ENCODE measurements at regions not wholly inside any gene's neighbourhood (a gene's known extent, or its start where the extent isn't known, plus 50 kb on each side); places are given as distances from the start of the nearest gene placed in this dataset.

GRCh38 chr6:77979204-77979603 lies 326.4 kb downstream of the MEI4 start:
- Histone ChIP-seq H3K27me3 (no peaks in the 10 kb centered on the region), H3K36me3 (ENCODE audit: low read depth, missing control alignments) (no peaks in the 10 kb centered on the region), H3K4me3 (no peak overlapping the region), H3K27ac (no peak overlapping the region), H3K9me3 (no peaks in the 10 kb centered on the region), H3K4me1 (no peaks in the 10 kb centered on the region)
- WGBS, 2 donors: 88% methylated on average over 2 of the region's 2 CpGs
- intact Hi-C loops (cut with DNase I; ENCODE audit: low total_unique reads): no loop called here
- DNase-seq: no peak
- TF ChIP-seq CTCF (IDR thresholded peaks at IDR 0.05) (no peak), POLR2A (IDR thresholded peaks at IDR 0.05) (no peak)

- Histone ChIP-seq H3K9me3 (no peaks in the 10 kb centered on the region), H3K27ac (no peak overlapping the region), H3K4me1 (no peaks in the 10 kb centered on the region), H3K4me3 (no peak overlapping the region), H3K27me3 (no peaks in the 10 kb centered on the region), H3K36me3 (ENCODE audit: low read depth, missing control alignments) (no peaks in the 10 kb centered on the region)
- DNase-seq: no peak
- 74 to 92% methylated on average over 2 of the region's 2 CpGs for WGBS, 2 donors
- TF ChIP-seq POLR2A (IDR thresholded peaks at IDR 0.05) (no peak), CTCF (IDR thresholded peaks at IDR 0.05) (no peak)
- intact Hi-C loops (cut with DNase I; ENCODE audit: low total_unique reads): no loop called here
Measured at GRCh38 chr6:77986380-77987034, 333.7 kb downstream of the MEI4 start.

- H3K4me3 ChIP-seq: no peak overlapping the region
- no peaks in the 10 kb centered on the region for H3K4me1 ChIP-seq
- H3K36me3 ChIP-seq (ENCODE audit: low read depth, missing control alignments): no peaks in the 10 kb centered on the region
- DNase-seq: no peak
- H3K27me3 ChIP-seq: no peaks in the 10 kb centered on the region
- intact Hi-C loops (cut with DNase I; ENCODE audit: low total_unique reads): no loop called here
- no peak for TF ChIP-seq CTCF (IDR thresholded peaks at IDR 0.05)
- no peak for TF ChIP-seq POLR2A (IDR thresholded peaks at IDR 0.05)
- H3K27ac ChIP-seq: no peak overlapping the region
- H3K9me3 ChIP-seq: no peaks in the 10 kb centered on the region
Measured at GRCh38 chr6:77987035-77987384, 334.2 kb downstream of the MEI4 start.

GRCh38 chr6:78010130-78010529 lies 357.3 kb downstream of the MEI4 start:
- no peak for TF ChIP-seq CTCF (IDR thresholded peaks at IDR 0.05)
- TF ChIP-seq POLR2A (IDR thresholded peaks at IDR 0.05): no peak
- H3K4me1 ChIP-seq: no peaks in the 10 kb centered on the region
- no peak overlapping the region for H3K4me3 ChIP-seq
- H3K27ac ChIP-seq: no peak overlapping the region
- H3K9me3 ChIP-seq: no peaks in the 10 kb centered on the region
- no peaks in the 10 kb centered on the region for H3K27me3 ChIP-seq
- WGBS, 2 donors: 39 to 63% methylated on average over 1 of the region's 1 CpG
- H3K36me3 ChIP-seq (ENCODE audit: low read depth, missing control alignments): no peaks in the 10 kb centered on the region
- intact Hi-C loops (cut with DNase I; ENCODE audit: low total_unique reads): no loop called here
- no peak for DNase-seq

GRCh38 chr6:78020586-78020985 lies 367.7 kb downstream of the MEI4 start:
- no peak overlapping the region for H3K27ac ChIP-seq
- no peak overlapping the region for H3K4me3 ChIP-seq
- no peaks in the 10 kb centered on the region for H3K4me1 ChIP-seq
- H3K9me3 ChIP-seq: no peaks in the 10 kb centered on the region
- H3K36me3 ChIP-seq (ENCODE audit: low read depth, missing control alignments): no peaks in the 10 kb centered on the region
- DNase-seq: no peak
- WGBS, 2 donors: 80 to 84% methylated on average over 3 of the region's 3 CpGs
- no peaks in the 10 kb centered on the region for H3K27me3 ChIP-seq
- no peak for TF ChIP-seq CTCF (IDR thresholded peaks at IDR 0.05)
- intact Hi-C loops (cut with DNase I; ENCODE audit: low total_unique reads): no loop called here
